Urothelium cell line (cell line): ENCODE measurements at regions not wholly inside any gene's neighbourhood (a gene's known extent, or its start where the extent isn't known, plus 50 kb on each side); places are given as distances from the start of the nearest gene placed in this dataset.
"Not testable (repeated sequence)": the region's sequence is repeated elsewhere in the genome, so short reads cannot be mapped to it uniquely, and the experiment has no call there.

Source experiments
- DNase-seq: peaks from one replicate; pipeline ENCODE4 v3.0.0; 2011; ENCODE audit warnings: low spot score, mixed read lengths
- FAIRE-seq: peaks from 2 replicates; lab custom pipeline; 2011; peaks lifted over from hg19 to GRCh38; lab: Jason Lieb, UNC

- FAIRE-seq, DNase-seq: not testable (repeated sequence)
Observed at GRCh38 chr6:74343321-74343720, 647.3 kb downstream of the CD109 start.

DNA sequence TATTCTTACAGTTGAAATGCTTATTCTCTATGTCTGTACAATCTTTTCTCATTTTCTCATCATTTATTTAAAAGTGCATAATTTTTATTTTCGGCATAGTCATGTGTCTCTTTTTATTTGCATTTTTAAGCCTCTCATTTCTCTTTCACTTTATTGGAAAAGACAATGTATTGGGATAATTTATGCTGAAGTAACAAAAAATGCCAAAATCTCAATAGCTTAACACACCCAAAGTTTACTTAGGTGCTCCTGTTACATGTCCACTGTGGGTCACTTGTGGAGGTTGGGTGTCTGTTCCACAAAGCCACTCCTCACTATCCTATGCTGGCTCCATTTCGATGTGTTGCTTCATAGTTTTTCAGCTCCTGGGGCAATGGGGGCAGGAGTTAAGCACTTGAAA is 638.7 kb downstream of the CD109 start:
- FAIRE-seq (no peak), DNase-seq (no peak)

DNA sequence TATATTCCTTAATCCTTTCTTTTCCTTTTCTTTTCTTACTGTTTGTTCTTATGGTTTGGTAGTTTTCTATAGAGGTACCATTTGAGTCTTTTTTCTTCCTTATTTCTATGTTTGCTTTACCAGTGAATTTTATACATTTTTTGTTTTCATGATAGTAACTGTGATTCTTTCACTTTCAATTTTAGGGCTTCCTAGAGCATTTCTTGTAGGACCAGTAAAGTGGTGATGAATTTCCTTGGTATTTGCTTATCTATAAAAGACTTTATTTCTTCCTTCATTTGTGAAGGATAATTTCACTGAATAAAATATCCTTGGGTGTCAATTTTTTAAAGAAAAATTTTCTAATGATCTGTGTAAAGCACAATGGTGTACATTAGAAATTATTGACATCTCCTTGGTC is 637.4 kb downstream of the CD109 start:
- DNase-seq (no peak), FAIRE-seq (no peak)

DNA sequence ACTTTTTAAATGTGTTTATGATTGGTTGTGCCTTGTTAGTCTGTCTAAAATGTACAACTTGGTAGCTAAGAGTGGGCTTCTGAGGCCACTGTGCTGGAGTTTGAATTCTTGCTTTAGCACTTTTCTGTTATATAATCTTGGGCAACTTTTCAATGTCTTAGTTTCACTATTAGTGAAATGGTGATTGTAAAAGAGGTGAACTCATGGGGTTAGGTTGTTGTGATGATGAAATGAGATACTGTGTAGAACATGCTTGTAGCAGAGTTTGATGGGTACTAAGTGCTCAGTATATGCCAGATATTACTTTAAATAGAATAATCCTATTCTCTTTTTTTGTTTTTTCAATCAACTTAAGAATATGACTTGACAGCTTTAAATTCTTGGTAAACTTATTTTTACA is 624.7 kb downstream of the CD109 start:
- no peak for FAIRE-seq

DNA sequence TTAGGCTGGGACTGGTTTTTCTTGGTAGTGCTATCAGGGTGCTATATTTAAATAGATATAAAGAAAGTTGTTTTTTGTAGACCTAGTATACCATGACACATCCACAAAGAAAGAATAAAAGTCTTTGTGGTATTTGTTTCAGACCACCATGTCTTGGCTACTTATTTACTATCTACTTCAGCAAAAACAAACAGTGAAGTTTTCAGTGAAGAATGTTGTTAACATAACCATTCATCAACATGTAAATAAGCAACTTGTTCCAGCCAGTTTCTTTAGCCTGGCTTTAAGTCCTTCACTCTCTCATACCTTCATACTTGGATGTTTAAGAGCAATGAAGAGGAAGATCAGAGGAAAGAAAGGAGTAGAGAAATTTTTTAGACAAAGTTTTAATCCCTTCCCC is 624.1 kb downstream of the CD109 start:
- FAIRE-seq = no peak

More for the DNA sequence above, 624.7 kb downstream of the CD109 start:
- no peak for DNase-seq

GRCh38 chr6:74319292-74319691 is 623.3 kb downstream of the CD109 start:
- FAIRE-seq (no peak), DNase-seq (no peak)

More for the DNA sequence above, 624.1 kb downstream of the CD109 start:
- DNase-seq = no peak

- no peak for FAIRE-seq
Observed at GRCh38 chr6:74318738-74319137, 622.7 kb downstream of the CD109 start.

DNA sequence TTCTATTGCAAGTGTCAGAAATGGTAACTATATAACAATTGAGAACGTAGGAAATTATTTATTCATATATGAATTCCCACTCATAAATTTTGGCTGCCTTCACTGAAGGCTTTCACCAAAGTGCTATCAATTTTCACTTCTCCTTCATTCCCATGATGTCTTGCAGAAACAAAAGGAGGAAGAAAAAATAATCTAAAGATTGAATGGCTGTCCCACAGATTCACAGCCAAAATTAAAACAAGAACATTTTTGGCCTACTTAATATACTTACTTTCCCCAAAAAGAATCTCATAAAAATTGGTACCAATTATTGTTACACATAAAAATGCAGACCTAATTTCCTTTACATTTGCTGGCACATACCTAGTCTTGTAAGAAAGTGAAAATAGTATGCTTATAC is 616.1 kb downstream of the CD109 start:
- no peak for DNase-seq

More at GRCh38 chr6:74318738-74319137, 622.7 kb downstream of the CD109 start:
- DNase-seq = no peak

GRCh38 chr6:74311431-74311830 is 615.4 kb downstream of the CD109 start:
- DNase-seq = no peak
- FAIRE-seq = no peak

More for the DNA sequence above, 616.1 kb downstream of the CD109 start:
- no peak for FAIRE-seq

- no peak for FAIRE-seq
- DNase-seq = no peak
Observed at GRCh38 chr6:74289884-74290283, 593.9 kb downstream of the CD109 start.

DNA sequence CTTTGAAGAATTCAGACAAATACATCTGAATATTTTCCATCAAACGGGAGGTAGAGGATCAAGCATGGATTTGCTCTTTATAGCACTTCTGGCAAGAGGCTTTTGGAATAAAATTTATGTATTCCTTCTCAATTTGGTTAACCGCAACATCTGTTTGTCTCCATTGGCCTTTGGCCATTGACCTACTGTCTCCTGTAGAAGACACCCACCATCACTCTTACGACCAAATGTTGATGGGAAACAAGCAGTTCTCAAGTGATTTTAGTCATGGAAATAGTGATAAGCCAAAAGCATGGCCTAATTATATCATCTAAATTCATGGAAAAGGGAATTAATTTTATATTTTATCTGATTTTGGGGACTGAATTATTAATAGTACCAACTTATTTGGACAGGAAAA is 591.9 kb downstream of the CD109 start:
- no peak for DNase-seq
- FAIRE-seq = no peak

DNA sequence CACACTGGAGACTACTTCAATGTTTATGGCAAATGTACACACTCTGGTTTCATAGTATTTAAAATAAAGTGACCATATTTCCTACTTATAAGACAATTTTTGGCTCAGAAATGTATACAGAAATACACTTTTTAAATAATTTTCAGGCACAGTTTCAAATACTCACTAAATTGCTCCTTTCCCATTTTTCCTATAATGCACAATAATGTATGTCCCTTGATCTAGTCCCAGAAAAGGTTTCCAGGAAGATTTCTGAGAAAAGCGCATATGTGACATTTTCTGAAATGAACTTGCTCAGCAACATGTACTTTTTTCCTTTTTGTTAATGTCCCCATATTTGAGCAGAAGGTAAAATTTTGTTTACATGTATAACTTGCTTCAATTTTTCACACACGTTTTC is 591.4 kb downstream of the CD109 start:
- DNase-seq = no peak
- FAIRE-seq = no peak

DNA sequence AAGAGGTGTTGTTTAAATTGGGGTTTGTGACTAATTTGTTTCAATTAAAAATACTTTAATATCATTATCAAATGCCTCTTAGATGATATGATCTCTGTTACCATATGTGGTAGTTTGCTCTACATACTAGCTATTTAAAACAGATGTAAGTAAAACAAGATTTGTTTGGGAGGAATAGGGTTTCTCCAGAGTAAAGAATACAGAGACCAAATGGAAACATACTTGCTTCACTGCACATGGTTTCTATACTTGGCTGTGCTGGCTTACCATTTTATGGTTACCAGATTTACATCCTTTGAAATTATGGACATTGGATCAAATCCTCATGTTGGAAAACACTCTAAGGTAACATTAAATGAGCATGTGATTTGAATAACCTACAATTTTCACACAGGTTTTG is 588.3 kb downstream of the CD109 start:
- DNase-seq (no peak), FAIRE-seq (no peak)

DNA sequence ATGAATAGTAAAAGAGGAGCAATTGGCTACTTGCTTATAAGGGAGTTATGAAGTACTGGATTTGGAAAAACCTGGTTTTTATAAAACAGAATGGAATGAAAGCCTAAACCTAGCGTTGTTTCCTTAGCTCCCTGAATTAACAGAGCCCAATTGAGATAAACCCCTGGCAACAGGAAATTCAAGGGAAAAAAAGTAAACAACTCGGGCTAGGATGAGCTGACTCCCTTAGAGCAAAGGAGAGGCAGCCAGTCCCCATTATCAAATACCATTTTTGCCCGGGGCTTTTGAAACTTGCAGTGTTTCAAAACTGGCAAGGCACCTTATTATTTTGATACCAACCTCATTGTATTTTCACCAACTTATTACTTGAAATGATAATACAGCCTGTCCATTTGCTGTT is 587.5 kb downstream of the CD109 start:
- FAIRE-seq (no peak), DNase-seq (no peak)

- FAIRE-seq = no peak
Observed at GRCh38 chr6:74282143-74282689, 586.2 kb downstream of the CD109 start.

GRCh38 chr6:74280130-74280692 is 584.2 kb downstream of the CD109 start:
- DNase-seq (no peak), FAIRE-seq (no peak)

More at GRCh38 chr6:74282143-74282689, 586.2 kb downstream of the CD109 start:
- DNase-seq = no peak

DNA sequence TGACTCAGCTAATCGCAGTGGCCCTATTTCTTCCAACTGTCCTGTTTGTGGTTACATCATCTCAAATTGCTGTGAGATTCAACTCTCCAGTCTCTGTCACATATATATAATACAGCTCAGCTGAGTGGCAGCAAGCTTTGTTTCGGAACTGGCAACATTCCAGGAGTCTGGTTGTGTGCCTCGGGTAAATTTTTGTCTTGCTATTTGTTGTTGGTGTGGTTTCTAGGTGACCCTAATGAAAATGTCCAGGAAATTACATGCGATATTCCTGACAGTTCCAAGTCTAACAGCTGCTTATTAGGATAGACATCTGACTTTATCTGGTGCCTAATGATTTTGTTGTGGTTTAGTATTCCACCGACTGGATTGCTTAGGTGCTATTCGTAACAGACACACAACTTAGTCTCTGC is 581.8 kb downstream of the CD109 start:
- no peak for FAIRE-seq
- DNase-seq = peak; percentile 9

DNA sequence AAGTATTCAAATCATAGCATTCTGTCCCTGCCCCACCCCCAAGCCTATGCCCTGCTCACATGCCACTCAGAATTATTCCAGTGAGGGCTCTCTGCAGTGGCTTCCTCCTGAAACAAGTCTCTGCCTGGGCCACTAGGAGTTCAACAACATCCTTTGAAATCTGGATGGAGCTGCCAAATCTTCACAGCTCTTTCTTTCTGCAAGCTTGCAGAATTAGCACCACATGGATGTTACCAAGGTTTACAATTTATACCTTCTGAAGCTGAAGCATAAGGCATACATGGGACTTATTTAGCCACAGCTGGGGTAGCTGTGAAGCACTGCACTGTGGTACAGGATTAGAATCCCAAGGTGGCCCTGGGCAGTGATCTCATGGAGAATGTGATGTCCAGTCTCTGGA is 577.5 kb downstream of the CD109 start:
- DNase-seq (no peak), FAIRE-seq (no peak)

- DNase-seq (no peak), FAIRE-seq (no peak)
Observed at GRCh38 chr6:74269600-74269858, 573.5 kb downstream of the CD109 start.

- no peak for DNase-seq
- FAIRE-seq = no peak
Observed at GRCh38 chr6:74268815-74269599, 573.0 kb downstream of the CD109 start.

GRCh38 chr6:74259981-74260380 is 564.0 kb downstream of the CD109 start:
- DNase-seq (no peak), FAIRE-seq (no peak)

DNA sequence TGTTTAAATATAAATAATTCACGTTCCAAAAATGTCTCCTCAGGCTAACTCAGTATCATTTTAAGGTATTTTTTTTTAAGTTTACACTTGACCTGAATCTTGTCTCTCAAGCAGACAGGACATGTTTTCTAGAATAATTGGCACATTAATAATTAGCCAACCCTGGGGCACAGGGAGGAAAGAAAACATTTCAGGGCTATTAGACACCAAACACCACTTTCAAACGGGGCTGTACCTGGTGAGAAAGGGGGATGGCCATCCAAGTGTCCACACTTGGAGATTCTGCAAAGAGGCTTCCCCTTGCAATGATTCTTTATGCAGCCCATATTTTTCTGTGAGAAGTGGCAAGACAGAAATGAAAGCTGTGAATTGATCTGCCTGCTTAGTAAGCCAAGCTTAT is 560.8 kb downstream of the CD109 start:
- FAIRE-seq (no peak), DNase-seq (no peak)
